ENCODE measurements at regions not wholly inside any gene's neighbourhood (a gene's known extent, or its start where the extent isn't known, plus 50 kb on each side); places are given as distances from the start of the nearest gene placed in this dataset.
"Not testable (repeated sequence)": the region's sequence is repeated elsewhere in the genome, so short reads cannot be mapped to it uniquely, and the experiment has no call there.

DNA sequence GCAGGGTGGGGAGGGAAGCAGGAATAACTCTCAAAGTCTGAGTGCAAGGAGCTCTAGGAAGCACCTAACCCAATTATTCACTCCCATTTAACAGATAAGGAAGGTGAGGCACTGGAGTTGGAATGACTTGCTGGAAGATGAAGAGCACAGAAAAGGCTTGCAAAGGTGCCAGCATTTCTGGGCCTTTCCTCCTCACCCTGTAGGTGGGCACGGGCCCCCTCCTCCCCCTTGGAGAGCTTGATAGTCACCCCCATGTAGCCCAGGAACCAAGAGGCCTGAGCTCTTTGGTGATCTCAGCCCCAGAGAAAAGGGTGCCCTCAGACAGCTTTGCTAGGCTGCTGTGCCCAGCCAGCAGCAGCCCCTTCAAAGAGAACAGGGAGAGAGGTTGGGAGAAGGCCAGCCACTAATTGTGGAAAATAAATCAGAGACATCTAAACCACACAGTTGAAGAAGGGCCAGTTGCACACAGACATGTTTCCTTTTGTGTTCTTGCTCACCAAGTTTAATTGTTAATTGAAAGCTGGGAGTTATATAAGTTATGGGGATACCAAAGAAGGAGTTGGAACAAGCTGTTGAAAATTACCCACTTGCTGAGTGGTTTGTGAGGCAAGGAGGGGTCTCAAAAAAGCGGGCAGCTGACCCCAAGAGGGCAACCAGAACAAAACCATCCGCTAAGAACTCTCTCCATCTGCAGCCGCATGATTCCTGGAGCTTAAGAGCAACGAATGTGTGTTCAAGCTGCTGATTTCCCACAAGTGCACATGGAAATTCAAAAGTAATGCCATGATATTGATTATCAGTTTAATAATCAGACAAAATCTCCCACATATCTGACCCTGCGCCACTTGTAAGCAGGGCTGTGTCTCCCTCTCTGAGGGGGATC lies 77.0 kb downstream of the MRPL14 start:
- no peak for DNase-seq (ENCODE audit: low read depth)

DNA sequence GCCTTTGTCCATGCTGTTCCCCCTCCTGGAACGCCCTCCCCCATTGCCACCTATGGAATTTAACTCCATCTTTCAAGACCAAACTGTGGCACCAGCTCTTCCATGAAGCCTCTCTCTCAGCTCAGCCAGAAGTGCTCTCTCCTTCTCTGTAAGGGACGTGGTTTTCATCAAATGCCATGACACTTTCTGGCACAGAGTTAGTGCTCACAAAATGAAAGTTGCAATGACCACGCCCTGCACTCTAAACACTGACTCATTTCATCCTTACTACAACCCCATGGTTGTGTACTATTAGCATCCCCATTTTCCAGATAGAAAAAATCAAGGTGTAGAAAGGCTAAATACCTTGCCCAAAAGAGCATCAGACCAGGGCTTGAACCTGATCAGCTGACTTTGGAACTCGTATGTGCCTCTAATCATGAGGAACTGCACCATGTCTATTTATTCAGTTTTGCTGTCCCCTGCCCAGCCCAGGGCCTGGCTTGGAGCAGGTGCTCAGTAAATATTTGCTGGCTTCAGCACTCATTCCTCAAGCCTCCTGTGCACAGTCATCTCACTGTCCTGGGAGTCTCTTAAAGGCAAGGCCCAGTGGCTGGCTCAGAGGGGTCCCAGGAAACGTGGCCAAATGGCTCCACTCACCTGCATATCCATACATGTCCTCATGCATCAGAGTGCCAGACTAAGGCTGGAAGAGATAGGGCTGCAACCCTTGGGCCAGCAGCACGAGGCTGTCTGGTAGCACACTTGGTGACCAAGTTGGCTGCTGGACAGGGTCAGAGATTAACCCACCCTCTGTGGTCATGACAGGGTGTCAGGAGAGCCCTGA lies 77.9 kb downstream of the MRPL14 start:
- peak; percentile 78 for DNase-seq (ENCODE audit: low read depth)

DNA sequence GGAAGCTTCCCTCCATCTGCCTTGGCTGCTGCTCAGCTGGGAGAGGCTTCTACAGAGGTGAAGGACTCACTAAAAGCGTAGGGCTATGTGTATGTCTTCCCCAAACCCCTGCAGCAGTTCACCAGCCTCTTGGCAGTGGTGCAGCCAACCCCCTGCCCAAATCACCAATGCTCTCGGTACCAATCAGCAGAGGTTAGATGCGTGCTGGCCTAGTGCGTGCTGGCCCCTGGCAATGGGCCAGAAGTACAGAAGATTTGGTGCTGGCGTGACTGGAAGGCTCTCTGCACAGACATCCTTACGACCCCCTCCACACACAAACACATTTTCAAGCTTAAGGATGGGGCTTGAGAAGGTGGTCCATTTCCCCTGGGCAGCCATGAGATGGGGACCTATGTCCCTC lies 79.0 kb downstream of the MRPL14 start:
- no peak for DNase-seq (ENCODE audit: low read depth)

DNA sequence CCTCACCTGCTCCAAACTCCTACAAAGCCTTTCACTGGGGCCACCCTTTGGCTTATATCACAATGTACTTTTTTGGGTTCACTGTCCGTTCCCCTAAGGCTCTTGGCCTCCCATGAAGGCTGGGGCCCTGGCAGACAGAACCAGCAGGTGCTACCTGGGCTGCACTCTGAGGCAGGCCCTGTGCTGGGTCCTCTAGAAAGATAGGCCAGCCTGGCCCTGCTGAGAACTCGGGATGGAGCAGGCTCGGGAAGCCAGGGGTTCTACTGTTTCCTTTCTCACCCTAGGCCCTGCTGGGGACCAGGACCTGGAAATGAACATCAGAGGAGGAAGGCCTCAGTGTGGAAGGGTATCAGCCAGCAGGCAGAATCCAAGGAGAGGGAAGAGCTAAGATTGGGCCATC lies 79.5 kb downstream of the MRPL14 start:
- no peak for DNase-seq (ENCODE audit: low read depth)

DNA sequence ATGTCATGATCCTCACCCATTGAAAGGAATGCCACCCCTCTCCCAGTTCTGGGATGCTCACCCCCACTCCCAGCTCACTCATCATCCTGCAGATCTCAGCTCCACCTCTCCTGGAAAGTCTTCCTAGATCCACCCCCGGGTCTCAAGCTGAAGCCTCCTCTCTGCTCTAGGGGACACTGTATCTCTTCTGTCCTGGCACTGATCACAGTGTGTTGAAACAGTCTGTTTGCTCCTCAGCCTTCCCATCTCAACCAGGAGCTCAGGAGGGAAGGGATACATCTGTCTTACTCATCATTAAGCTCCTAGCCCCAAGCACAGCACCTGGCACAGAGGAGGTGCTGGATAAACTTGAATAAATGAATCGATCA lies 80.1 kb downstream of the MRPL14 start:
- no peak for DNase-seq (ENCODE audit: low read depth)

DNA sequence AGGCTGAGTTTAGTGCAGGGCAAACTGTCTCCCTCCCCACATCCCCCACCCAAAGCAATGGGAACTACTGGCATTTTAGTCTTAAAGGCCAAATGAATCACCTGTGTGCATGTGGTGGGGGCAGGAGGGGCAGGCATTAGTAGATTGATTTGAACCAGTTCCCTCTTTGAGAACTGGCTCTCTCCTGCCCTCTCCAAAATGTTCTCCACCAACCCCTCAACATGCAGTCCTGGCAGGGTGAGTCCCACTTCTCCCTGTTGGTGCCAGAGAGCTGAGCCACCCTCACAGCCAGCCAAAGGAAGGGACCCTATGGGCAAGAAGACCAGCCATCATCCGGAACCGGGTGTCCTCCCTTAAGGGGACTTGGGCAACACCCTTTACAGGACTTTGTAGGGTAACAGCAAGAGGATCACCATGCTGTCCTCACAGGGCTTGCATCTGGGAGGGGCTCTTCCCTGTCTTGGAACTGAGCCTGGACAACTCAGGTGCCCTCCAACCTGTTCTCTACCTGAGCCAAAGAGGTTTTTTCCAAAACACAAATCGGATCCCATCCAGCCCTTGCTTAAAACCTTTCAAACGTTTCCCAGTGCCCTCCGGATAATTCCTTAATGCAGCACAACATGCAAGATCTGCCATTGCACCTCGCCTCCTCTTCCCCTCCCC lies 80.6 kb downstream of the MRPL14 start:
- DNase-seq (ENCODE audit: low read depth): no peak

DNA sequence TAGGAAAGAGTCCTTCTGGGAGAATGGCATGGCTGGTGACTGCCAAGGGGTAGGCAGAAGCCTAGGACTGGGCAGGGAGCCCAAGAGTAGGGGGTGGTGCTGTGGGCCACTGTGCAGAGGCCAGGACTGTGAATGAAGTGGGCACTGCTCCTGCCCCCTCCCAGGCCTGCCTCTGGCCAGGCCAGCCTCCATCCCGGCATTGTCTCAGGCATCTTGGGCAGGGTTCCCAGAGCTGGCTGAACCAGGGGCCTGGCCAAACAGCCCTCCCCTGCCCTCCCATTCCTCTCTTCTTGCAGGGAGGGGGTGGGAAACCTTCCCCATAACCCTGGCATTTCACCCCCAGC lies 81.6 kb downstream of the MRPL14 start:
- no peak for DNase-seq (ENCODE audit: low read depth)

DNA sequence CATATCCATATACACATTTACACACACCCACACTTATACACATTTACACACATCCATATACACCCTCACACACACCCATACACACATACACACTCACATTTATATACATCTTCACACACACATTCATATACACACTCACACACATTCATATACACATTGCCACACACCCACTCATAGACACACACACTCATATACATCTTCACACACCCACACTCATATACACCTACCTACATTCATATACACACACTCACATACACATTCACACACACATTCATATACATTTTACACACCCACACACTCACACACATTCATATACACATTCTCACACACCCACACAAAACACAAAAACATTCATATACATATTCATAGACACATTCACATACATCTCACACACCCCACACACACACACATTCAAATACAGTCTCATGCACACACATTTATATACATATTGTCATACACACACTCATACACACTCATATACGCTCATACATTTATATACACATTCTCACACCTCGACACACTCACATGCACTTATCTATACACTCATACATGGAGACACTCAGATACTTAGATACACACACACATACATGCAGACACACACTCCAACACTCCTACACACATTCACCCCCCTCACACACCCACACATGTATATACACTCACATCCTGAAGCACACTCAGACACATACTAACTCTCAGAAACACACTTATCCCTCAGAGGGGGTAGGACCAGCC lies 82.1 kb downstream of the MRPL14 start:
- DNase-seq (ENCODE audit: low read depth): no peak

DNA sequence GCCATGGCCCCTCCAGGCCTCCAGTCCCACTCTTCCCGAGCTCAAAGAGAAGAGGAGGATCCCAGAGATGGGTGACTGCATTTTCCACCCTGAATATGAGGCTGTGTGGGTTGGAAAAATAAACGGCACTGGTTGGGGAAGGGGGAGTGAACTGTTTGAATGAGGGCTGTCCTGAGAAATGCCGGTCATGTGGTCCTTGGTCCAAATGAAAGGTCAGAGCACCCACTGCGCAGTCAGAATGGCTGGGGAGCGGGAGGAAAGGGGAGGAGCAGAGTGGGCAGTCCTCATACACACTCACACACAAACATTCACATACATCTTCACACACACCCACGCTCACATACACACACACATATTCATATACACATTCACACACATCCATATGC lies 83.1 kb downstream of the MRPL14 start:
- peak; percentile 43 for DNase-seq (ENCODE audit: low read depth)

DNA sequence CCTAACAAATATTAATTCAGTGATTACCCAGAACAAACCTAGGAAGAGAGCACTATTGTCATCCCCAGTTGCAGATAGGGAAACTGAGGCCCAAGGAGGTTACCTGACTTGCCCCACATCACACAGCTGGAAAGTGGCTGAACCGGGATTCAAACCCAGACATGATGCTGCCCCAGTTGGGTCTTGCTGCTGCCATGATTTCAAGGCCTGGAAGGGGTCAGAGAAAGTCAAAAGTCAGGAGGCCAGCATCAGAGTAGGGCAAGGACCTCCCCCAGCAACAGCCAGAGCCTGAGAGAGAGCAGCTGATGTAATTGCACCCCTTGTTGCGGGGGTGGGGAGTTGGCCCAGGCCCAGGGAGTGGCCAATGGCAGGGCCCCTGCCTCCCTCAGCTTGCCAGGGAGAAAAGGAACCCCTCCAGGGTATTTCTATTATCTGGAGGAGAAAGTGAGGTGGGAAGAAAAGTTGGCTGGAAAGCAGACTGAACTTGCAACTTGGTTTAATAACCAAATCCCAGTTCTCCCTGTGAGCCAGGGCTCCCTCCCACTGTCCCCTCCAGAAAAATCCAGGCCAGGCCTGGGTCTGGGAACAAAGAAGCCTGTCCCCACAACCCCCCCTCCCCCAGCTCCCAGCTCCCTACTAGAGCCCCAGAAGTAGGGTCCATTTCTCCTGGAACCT lies 83.6 kb downstream of the MRPL14 start:
- DNase-seq (ENCODE audit: low read depth): peak; percentile 33

DNA sequence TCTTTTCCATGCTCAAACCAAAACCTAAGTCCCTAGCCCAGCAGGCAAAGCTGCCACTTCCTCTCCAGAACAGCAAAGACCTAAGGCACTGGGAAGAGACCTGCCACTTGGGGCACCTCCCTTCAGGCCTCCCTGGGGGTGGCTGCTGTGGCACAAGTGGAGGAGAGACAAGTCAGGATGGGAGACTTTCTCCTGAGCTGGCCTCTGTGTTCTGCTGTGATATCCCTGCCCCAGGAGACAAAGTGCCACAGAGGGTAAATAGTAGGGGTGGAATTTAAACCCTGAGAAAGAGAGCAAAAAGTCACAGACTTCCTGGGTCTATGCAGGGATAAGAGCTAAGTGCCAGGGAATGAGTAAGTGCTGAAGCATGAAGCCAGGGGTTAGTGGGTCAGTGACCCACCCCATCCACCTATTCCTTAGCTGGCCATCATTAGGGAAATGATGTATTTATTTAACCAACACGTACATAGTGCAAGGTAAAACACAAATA lies 84.2 kb downstream of the MRPL14 start:
- peak; percentile 86 for DNase-seq (ENCODE audit: low read depth)

DNA sequence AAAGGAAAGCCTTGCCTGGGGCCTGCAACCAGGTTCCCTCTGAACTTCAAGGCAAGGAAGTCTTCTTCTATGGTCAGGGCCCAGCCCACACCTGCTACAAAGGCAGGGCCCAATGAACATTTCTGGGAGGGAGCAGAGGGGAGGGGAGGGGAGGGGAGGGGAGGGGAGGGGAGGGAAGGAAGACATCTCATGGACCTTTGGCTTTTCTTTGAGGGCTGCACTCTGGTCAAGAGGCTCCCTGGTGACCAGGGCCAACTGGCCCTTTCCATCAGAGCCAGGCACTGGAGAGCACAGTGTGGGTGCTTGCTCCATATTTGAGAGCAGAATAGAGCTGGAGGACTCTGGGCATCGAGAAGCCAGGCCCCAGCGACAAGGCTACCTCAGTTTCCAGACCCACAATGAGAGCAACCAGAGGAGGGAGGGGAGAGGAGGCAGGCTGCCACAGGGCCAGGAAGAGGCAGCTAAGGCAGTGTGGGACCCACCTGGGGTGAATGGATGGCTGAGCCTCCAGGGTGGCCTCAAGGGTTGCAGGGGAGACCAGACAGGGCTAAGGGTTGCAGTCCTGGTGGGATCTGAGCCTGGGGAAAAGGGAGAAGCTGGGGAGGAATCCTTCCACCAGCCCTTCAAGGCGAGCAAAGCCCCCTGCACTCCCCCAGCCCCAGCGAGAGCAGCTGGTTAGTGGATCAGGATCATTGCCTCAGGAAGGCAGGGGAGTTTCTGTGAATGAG lies 84.8 kb downstream of the MRPL14 start:
- DNase-seq (ENCODE audit: low read depth): no peak

DNA sequence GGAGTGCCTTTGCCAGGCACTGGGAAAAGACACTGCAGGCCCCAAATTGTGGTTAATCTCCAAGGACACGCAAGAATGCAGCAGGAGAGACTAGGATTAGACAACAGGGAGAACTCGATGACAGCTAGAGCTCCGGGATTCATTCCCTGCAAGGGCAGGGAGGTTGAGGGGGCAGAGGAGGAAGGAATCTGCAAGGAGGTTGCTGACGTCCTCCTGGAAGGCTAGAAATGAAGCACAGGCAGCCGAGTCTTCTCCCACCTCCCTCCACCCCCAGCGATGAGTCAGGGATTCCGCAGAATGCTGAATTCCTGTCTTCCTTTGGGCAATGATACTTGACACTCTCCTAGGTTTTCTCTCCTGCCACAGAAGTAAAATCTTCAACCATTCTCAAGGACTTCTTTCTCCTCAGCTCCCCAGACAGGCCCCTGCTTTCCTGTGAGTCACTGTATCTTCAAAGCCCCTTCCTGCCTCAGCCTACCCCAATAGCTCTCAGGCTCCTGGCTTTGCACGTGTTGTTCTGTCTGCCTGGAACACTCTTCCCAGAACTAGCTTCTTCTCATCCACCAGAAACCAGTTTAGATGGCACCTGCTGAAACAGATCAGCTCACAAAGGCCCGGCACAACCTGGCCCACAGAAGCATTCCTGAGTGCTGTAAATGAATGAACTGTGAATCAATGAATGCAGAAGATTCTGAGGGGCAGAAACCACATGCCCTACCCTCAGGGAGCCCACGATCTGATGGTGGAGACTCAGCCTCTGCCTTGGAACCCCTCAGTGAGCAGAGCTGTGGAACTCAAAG lies 85.6 kb downstream of the MRPL14 start:
- peak; percentile 98 for DNase-seq (ENCODE audit: low read depth)

DNA sequence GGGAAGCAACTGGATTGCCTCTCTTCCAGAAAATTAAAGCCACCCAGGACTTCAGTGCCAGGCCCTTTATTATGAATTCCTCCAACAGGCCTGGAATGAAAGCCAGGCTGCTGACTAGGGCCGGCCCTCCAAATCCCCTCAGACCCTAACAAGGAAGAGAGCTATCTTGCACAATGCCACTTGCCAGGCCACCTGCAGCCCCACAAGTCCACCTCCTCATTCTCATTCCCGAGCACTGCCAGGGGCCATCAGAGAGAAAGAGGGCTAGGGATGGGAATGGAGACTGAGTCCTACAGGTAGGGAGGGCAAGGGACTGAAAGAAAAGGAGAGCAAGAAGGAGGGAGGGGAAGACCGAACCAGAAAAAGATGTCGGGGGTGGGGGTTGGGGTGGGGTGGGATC lies 86.5 kb downstream of the MRPL14 start:
- no peak for DNase-seq (ENCODE audit: low read depth)

DNA sequence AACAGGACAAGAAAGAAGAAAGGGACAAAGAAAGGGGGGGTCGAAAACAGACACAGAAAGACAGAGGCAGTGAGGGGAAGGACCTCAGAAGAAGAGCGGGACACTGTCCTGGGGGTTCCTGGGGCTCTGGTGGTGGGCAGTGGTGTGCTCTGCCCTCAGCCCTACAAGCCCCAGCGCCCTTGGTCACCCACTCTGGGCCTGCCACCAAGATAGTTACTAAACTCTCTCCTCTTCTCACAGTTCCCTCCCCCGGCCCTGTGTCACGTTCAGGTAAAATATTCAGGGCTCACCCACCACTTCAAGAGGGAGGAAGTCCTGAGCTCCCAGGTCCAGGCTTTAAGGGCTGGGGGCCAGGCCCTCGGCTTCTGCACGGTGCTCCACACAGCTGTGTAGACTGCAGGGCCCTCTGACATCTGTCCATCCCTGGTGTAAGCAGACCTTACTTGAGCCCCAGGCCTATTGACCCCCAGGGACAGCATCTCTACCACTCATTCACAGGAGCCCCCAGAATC lies 87.4 kb downstream of the MRPL14 start:
- no peak for DNase-seq (ENCODE audit: low read depth)

DNA sequence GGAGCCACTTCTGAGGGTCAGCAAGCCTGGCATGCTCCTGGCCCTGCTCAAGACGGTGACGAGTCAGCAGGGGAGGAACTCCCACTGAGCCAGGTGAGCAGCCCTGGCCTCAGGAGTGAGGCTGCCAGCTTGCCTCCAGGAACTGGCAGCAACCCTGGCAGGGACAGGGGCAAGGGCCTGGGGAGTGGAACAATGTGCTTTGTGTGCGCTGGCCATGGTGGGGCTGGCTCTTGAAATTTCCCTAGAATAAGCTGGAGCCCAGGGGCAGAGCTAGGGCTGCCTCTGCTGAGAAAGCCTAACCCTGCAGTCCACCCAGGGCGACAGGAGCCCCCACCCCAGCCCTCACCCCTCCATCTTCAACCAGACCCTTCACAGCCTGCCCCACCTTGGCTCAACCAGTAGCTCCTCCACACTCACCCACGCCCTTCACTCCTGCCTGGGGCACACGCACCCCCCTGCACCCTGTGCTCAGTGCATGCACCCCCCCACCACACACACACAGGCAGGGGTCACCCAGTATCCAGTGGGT lies 88.0 kb downstream of the MRPL14 start:
- no peak for DNase-seq (ENCODE audit: low read depth)

DNA sequence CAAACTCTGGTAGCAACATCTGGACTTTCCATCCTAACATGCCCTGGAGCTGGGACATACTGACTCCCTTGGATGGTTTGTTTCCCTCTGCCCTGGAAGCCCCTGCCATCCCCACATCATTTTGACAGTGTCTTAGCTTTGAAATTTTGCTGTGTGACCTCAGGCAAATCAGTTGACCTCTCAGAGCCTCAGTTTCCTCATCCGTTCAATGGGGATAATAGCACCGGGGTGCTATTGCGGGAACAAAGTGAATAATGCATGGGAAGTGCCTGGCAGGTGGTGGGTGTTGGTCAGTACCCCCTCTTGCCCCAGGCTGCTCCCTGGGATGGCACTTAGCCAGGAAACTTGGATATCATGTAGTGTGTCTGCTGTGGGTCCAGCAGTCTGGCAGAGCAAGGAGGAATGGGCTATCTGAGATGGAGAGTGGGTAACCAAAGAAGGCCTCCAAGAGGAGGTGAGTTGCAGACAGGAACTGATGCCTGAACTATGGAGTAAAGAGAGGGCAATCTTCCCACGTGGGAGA lies 88.6 kb downstream of the MRPL14 start:
- DNase-seq (ENCODE audit: low read depth): no peak

DNA sequence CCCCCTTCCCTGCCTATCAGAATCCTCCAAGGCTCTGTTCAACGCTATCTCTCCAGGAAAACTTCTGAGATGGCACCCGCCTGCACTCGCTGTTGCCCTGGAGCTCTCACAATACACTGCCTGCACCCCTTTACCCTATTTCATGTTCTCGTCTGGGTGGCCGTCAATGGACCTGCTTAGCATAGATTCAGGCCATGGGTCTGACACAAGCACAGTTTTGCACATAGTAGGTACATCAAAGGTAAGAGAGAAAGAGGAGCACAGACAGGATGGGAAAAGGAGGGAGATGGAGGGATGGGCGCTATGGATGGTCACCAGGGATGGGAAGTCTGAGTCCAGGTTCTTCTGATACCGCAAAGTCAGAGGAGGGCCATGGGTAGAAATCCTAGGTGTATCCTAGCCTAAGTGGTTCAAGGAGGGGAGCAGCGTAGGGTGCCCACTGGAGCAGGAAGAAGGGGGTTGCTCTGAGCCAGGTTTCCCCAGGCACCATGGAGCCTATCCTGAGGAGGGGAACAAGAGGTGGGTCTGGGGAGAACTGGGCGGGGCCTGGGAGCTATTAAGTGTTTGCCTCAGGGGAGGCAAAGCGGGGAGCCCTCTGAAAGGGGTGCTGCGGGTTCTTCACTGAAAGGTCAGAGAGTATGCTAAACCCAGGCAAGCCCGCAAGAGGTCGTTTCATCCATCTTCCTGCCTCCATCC lies 89.3 kb downstream of the MRPL14 start:
- no peak for DNase-seq (ENCODE audit: low read depth)

DNA sequence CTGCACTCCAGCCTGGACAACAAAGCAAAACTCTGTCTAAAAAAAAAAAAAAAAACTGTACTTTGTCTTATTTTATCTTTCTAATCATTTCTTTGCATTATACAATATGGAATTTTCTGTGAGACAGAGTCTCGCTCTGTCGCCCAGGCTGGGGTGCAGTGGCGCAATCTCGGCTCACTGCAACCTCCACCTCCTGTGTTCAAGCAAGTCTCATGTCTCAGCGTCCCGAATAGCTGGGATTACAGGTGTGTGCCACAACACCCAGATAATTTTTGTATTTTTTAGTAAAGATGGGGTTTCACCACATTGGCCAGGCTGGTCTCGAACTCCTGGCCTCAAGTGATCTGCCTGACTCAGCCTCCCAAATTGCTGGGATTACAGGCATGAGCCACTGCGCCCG lies 90.0 kb downstream of the MRPL14 start:
- not testable (repeated sequence) for DNase-seq (ENCODE audit: low read depth)
